SK-MEL-5 (cell line): ENCODE measurements at regions not wholly inside any gene's neighbourhood (a gene's known extent, or its start where the extent isn't known, plus 50 kb on each side); places are given as distances from the start of the nearest gene placed in this dataset.

Experiments
- DNase-seq: peaks from one replicate; pipeline ENCODE4 v3.0.0-alpha.2; 2016; ENCODE audit warnings: low read depth, low spot score
- in situ Hi-C: cut with HindIII; loops from 2 replicates; pipeline ENCODE4 v1.10.0; 2016; ENCODE audit warnings: low sequenced_read_pairs, high pct_unique_total_duplicates, low pct_unique_long_range_greater_than_20kb

DNA sequence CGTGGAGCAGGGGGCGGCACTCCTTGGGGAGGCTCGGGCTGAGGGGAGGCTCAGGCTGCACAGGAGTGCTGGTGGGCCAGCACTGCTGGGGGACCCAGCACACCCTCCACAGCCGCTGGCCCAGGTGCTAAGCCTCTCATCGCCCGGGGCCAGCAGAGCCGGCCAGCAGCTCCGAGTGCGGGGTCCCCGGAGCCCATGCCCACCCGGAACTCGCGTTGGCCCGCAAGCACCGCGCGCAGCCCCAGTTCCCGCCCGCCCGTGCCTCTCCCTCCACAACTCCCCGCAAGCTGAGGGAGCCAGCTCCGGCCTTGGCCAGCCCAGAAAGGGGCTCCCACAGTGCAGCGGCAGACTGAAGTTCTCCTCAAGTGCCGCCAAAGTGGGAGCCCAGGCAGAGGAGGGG is 2266.8 kb downstream of the LRRC4C start:
- in situ Hi-C loops: no loop called here

DNA sequence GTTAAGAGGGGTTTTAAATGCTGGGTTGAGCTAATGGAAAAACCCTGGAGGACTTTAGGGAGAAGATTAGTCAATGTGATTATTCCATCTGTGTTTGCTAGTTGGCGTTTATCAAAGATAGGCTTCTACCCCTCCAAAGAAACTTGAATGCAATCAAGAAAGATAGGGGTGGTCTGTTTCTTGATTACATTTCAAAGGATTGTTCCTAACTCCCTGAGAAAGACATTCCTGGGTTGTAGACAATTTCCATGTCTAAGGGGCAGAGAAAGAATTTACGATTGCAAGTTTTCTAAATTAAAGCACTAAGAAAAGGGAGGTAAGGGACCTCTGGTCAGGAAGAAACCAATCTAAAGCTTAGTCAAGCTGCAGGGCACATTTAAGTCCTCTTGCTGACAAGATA is 2268.7 kb downstream of the LRRC4C start:
- no peak for DNase-seq
- in situ Hi-C loops: no loop called here

More for the DNA sequence above, 2266.8 kb downstream of the LRRC4C start:
- no peak for DNase-seq

- in situ Hi-C loops: no loop called here
- no peak for DNase-seq
Measured at GRCh38 chr11:39177678-39178077, 2281.8 kb downstream of the LRRC4C start.

- DNase-seq: no peak
- in situ Hi-C loops: no loop called here
Measured at GRCh38 chr11:39174965-39175364, 2284.5 kb downstream of the LRRC4C start.

DNA sequence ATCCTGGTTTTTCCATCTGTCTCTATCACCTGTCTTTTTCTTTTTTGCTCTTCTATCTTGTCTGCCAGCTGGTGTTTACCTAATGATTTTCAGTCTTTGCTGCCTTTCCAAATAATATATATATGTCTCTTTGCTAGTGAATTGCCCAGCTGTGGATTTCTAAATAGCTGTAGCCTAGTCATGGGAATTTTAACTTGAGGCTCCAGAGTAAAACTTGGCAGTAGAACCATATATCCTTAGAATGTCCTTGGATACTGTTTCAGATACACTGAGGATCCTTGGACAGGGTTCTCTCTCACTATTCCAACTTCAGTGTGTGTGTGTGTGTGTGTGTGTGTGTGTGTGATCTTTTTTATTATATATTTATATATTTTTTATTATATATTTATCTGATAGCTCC is 2285.3 kb downstream of the LRRC4C start:
- in situ Hi-C loops: no loop called here
- no peak for DNase-seq

DNA sequence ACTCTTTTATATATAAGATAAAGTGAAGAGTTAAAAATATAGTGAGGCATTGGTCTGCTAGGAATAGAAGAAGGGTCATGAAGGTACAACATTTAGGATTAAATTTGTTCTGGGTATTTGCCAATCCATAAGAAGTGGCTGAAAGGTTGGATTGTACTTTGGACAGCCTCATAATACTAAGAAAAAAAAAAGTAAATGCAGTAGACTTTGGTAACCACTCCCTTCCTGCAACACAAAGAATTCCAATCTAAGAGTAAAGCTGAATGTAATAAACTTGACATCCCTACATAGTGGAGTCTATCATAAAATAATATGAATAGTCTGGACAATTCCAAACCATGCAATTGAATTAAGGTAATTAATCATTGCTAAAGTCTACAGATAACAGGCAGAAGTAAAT is 2294.4 kb downstream of the LRRC4C start:
- no peak for DNase-seq
- in situ Hi-C loops: no loop called here

DNA sequence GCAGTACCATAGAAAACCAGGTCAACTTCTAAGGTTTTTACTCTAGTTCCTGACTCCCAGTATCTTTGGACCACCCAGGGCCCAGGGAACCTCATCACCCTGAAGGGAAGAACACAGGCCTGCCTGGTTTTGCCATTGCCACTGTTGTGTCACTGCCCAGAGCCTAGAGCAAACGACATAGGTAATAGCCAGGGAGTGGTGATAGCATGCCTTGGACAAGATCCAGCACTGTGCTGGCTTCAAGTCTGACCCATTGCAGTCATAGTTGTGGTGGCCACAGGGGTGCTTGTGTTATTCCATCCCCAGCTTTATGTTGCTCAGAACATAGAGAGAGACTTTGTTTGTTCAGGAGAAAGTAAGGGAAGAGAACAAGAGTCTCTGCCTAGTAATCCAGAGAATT is 2310.2 kb downstream of the LRRC4C start:
- in situ Hi-C loops: no loop called here
- no peak for DNase-seq

GRCh38 chr11:39145346-39145745 is 2314.1 kb downstream of the LRRC4C start:
- in situ Hi-C loops: no loop called here
- DNase-seq: no peak

- in situ Hi-C loops: no loop called here
Measured at GRCh38 chr11:39144351-39145130, 2314.9 kb downstream of the LRRC4C start.

GRCh38 chr11:39139581-39139980 is 2319.9 kb downstream of the LRRC4C start:
- in situ Hi-C loops: no loop called here

More at GRCh38 chr11:39144351-39145130, 2314.9 kb downstream of the LRRC4C start:
- DNase-seq: no peak

DNA sequence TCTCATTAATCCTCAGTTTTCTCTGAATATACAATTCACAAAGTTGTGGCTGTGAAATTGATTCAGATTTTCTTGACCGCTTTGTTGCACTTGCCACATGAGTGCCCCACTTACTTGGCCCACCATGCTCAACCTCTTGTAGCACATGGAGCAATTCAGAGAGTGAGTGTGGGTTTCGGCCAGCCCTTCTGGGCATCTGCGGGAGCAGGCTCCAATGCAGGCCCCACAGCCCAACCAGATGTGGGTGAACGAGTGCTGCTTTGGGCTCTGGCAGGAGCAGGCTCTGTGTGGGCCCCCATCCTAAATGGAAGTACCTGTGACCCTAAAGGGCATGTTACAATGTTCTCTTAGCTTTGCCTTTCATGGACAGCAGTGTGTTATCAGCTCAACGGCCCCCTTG is 2338.6 kb downstream of the LRRC4C start:
- in situ Hi-C loops: no loop called here
- no peak for DNase-seq

More at GRCh38 chr11:39139581-39139980, 2319.9 kb downstream of the LRRC4C start:
- no peak for DNase-seq

DNA sequence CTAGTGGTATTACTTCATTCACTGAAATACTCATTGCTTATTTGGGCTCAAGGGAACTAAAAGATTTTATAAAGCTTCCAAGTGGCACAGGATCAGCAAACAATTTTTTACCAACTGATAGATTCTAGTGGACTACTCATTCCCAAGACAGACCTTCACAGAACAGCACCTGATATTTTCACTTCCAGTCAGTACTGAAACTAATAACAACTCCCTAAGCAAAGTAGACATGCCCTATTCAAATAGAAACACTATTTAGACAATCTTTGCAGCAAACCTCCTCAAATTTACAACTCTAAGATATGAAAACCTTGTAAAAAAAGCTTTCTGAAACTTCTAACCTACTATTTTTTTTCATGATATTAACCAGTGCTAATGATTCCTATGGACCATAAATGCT is 2345.8 kb downstream of the LRRC4C start:
- in situ Hi-C loops: no loop called here
- DNase-seq: no peak

DNA sequence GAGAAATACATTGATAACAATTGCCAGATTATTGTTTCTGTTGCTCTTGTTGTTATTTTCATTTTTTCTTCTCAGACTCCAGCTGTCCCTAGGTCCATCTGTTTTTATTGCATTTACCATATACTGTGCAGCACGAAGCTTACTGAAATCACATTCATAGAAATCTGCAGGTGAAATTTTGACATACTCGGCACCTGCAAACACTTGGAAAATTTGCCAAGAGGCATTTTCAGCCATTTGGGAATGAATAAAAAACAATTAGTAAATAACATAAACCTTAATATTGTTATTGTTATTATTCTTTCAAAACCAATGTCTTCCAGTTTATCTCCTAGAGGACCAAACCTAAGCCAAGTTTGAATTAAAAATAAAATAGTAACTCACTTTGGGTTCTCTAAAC is 2357.2 kb downstream of the LRRC4C start:
- in situ Hi-C loops: no loop called here
- no peak for DNase-seq

- no peak for DNase-seq
- in situ Hi-C loops: no loop called here
Measured at GRCh38 chr11:39078465-39078864, 2381.0 kb downstream of the LRRC4C start.

GRCh38 chr11:39037611-39038010 is 2421.8 kb downstream of the LRRC4C start:
- in situ Hi-C loops: no loop called here
- no peak for DNase-seq

- DNase-seq: no peak
- in situ Hi-C loops: no loop called here
Measured at GRCh38 chr11:39036021-39036420, 2423.4 kb downstream of the LRRC4C start.

GRCh38 chr11:39021539-39021938 is 2423.5 kb upstream of the RAG2 start:
- in situ Hi-C loops: no loop called here
- DNase-seq: no peak

GRCh38 chr11:39011797-39012196 is 2413.8 kb upstream of the RAG2 start:
- no peak for DNase-seq
- in situ Hi-C loops: no loop called here

DNA sequence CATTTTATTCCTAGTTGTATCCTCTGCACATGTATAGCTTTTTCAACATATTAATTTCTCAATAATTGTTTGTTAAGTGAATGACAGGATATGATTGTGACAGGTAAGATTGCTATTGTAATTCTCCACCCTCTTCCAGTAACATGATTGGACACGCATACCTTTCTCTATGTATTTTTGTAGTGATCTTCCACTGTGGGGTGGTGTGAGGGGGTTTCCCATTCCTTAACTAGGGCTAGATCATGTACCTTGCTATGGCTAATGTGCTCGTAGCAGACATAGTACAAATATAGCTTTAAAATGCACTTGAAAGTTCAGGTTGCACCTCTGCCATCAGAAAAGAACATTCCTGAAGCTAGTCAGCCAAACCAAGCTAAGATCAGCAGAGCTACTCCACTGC is 2392.8 kb upstream of the RAG2 start:
- no peak for DNase-seq
- in situ Hi-C loops: no loop called here

GRCh38 chr11:38990139-38990538 is 2392.1 kb upstream of the RAG2 start:
- in situ Hi-C loops: no loop called here
- DNase-seq: no peak
